Frontal cortex (tissue), 3 donors: ENCODE measurements at regions not wholly inside any gene's neighbourhood (a gene's known extent, or its start where the extent isn't known, plus 50 kb on each side); places are given as distances from the start of the nearest gene placed in this dataset.

ENCODE experiments used
- DNase-seq, 2 donors: peaks; one replicate each; pipeline ENCODE4 v3.0.0; 2012; ENCODE audit warnings: low spot score in 2 of 2
- FAIRE-seq: peaks from 2 replicates; lab custom pipeline; 2012; peaks lifted over from hg19 to GRCh38; lab: Jason Lieb, UNC
- donor health status: control.
- donor health status: control.
- donor health status: control.

GRCh38 chr12:90126125-90126524, 417.5 kb upstream of the ATP2B1 start:
- FAIRE-seq (no peak), DNase-seq (no peak)

GRCh38 chr12:90124914-90125313, 416.3 kb upstream of the ATP2B1 start:
- DNase-seq (no peak), FAIRE-seq (no peak)

- FAIRE-seq (no peak), DNase-seq (no peak)
Observed at GRCh38 chr12:90124289-90124688, 415.7 kb upstream of the ATP2B1 start.

- DNase-seq, result no peak
- no peak for FAIRE-seq
Observed at GRCh38 chr12:90122681-90123080, 414.0 kb upstream of the ATP2B1 start.

- no peak for FAIRE-seq
- no peak for DNase-seq
Observed at GRCh38 chr12:90120627-90121026, 412.0 kb upstream of the ATP2B1 start.

- FAIRE-seq (no peak), DNase-seq (no peak)
Observed at GRCh38 chr12:90112666-90113065, 404.0 kb upstream of the ATP2B1 start.

GRCh38 chr12:90111791-90112580, 403.3 kb upstream of the ATP2B1 start:
- DNase-seq (no peak), FAIRE-seq (no peak)

- no peak for FAIRE-seq
- DNase-seq, result no peak
Observed at GRCh38 chr12:90106568-90106967, 397.9 kb upstream of the ATP2B1 start.

- DNase-seq, result no peak
- FAIRE-seq, result no peak
Observed at GRCh38 chr12:90102957-90103652, 394.5 kb upstream of the ATP2B1 start.

- FAIRE-seq (no peak), DNase-seq (no peak)
Observed at GRCh38 chr12:90100579-90100978, 391.9 kb upstream of the ATP2B1 start.

GRCh38 chr12:90099288-90099687, 390.6 kb upstream of the ATP2B1 start:
- no peak for FAIRE-seq

GRCh38 chr12:90098132-90098779, 389.6 kb upstream of the ATP2B1 start:
- no peak for DNase-seq
- no peak for FAIRE-seq

More at GRCh38 chr12:90099288-90099687, 390.6 kb upstream of the ATP2B1 start:
- no peak for DNase-seq

- no peak for DNase-seq
- FAIRE-seq, result no peak
Observed at GRCh38 chr12:90091809-90092208, 383.2 kb upstream of the ATP2B1 start.

GRCh38 chr12:90090929-90091651, 382.5 kb upstream of the ATP2B1 start:
- DNase-seq, result no peak
- no peak for FAIRE-seq

GRCh38 chr12:90086281-90086680, 377.6 kb upstream of the ATP2B1 start:
- FAIRE-seq (no peak), DNase-seq (no peak)

GRCh38 chr12:90085494-90086274, 377.0 kb upstream of the ATP2B1 start:
- FAIRE-seq (no peak), DNase-seq (no peak)

GRCh38 chr12:90084018-90084417, 375.4 kb upstream of the ATP2B1 start:
- DNase-seq (no peak), FAIRE-seq (no peak)

GRCh38 chr12:90080616-90081015, 372.0 kb upstream of the ATP2B1 start:
- FAIRE-seq, result no peak
- no peak for DNase-seq

GRCh38 chr12:90079529-90080210, 371.0 kb upstream of the ATP2B1 start:
- no peak for FAIRE-seq
- DNase-seq, result no peak
